Gastroesophageal sphincter (tissue), 4 donors: ENCODE measurements at regions not wholly inside any gene's neighbourhood (a gene's known extent, or its start where the extent isn't known, plus 50 kb on each side); places are given as distances from the start of the nearest gene placed in this dataset.

Experiments used
- ATAC-seq: fragments of 150-250 bp; one replicate; pipeline ENCODE4 v1.9.1; 2016; ENCODE audit warnings: mild to moderate bottlenecking, moderate library complexity
- H3K27ac ChIP-seq, 4 donors: fragments of 200-600 bp; sonication (generic) in 3 of 4; 1 replicate in 3 of 4; 2 replicates in 1 of 4; pipeline ENCODE4 v1.5.1; 2016 to 2019
- H3K27me3 ChIP-seq: fragments of 200-600 bp; sonication (generic); one replicate; pipeline ENCODE4 v1.5.1; 2019
- H3K36me3 ChIP-seq, 2 donors: fragments of 200-600 bp; sonication (generic); one replicate each; pipeline ENCODE4 v1.5.1; 2019; ENCODE audit warnings: control low read depth in 1 of 2
- H3K4me1 ChIP-seq, 3 donors: fragments of 200-600 bp; sonication (generic); 1 replicate in 2 of 3; 2 replicates in 1 of 3; pipeline ENCODE4 v1.5.1; 2016 to 2019; ENCODE audit warnings: control low read depth in 2 of 3
- H3K4me3 ChIP-seq, 2 donors: fragments of 200-600 bp; sonication (generic); one replicate each; pipeline ENCODE4 v1.5.1; 2019; ENCODE audit warnings: mild to moderate bottlenecking in 1 of 2, moderate library complexity in 1 of 2
- H3K9me3 ChIP-seq, 3 donors: fragments of 200-600 bp; sonication (generic); one replicate each; pipeline ENCODE4 v1.5.1; 2017 to 2019; ENCODE audit warnings: control low read depth in 2 of 3
- EP300 ChIP-seq: sonication (generic); formaldehyde crosslinking; IDR thresholded peaks from one replicate; pipeline ENCODE4 v1.6.1; 2017; ENCODE audit warnings: antibody characterized with exemption, mild to moderate bottlenecking
- POLR2A ChIP-seq, 2 donors: fragments of 450-650 bp; IDR thresholded peaks; one replicate each; pipeline ENCODE4 v1.6.1; 2017; ENCODE audit warnings: antibody characterized with exemption in 2 of 2, mild to moderate bottlenecking in 2 of 2, moderate library complexity in 1 of 2
- POLR2AphosphoS5 ChIP-seq: sonication (generic); formaldehyde crosslinking; IDR thresholded peaks from one replicate; pipeline ENCODE4 v1.6.1; 2017; ENCODE audit warnings: antibody characterized with exemption
- WGBS, 2 donors: methylation state at CpG; one replicate each; pipeline ENCODE4 v1.1.5; 2018; ENCODE audit warnings: low coverage in 1 of 2; 5-methylcytosine and 5-hydroxymethylcytosine counted together
- TF ChIP-seq, protein P1 (sequence below), 4 experiments: fragments of 200-600 bp in 2 of 4; fragments of 450-650 bp in 2 of 4; sonication (generic) in 1 of 4; IDR thresholded peaks; one replicate each; pipeline ENCODE4 v1.5.1; 2017 to 2019; ENCODE audit warnings: antibody characterized with exemption in 4 of 4, mild to moderate bottlenecking in 2 of 4, moderate library complexity in 2 of 4

DNA sequence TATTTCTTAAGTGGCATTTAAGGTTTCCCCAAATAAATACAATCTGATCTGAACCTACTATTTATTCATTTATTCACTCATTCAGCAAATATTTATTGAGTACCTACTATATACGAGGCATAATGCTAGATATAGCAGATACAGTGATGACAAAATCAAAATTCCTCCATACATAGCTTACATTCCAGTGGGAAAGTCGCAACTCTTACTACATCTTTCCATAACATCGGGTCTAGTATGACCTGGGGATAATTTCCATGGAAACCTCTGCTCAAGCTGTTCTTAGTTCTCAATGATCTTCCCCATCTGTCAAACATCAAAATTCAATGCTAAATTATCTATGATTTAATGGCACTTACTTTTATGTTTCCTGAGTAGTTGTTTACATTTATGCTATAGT lies 70.8 kb upstream of the PRKACB start:
- Histone ChIP-seq H3K4me3 (no peak overlapping the region), H3K36me3 (no peaks in the 10 kb centered on the region), H3K4me1 (peaks cover 0 to 15% (median 3%) of the 10 kb centered on the region in 3 donors), H3K9me3 (no peaks in the 10 kb centered on the region), H3K27ac (no peak overlapping the region), H3K27me3 (no peaks in the 10 kb centered on the region)
- no peak for TF ChIP-seq POLR2AphosphoS5
- TF ChIP-seq POLR2A (IDR thresholded peaks at IDR 0.05): no peak
- TF ChIP-seq, protein P1, sequence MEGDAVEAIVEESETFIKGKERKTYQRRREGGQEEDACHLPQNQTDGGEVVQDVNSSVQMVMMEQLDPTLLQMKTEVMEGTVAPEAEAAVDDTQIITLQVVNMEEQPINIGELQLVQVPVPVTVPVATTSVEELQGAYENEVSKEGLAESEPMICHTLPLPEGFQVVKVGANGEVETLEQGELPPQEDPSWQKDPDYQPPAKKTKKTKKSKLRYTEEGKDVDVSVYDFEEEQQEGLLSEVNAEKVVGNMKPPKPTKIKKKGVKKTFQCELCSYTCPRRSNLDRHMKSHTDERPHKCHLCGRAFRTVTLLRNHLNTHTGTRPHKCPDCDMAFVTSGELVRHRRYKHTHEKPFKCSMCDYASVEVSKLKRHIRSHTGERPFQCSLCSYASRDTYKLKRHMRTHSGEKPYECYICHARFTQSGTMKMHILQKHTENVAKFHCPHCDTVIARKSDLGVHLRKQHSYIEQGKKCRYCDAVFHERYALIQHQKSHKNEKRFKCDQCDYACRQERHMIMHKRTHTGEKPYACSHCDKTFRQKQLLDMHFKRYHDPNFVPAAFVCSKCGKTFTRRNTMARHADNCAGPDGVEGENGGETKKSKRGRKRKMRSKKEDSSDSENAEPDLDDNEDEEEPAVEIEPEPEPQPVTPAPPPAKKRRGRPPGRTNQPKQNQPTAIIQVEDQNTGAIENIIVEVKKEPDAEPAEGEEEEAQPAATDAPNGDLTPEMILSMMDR (IDR thresholded peaks at IDR 0.05): no peak
- no peak for TF ChIP-seq EP300
- 89 to 93% methylated on average over 3 of the region's 3 CpGs for WGBS, 2 donors
- no peak for ATAC-seq

DNA sequence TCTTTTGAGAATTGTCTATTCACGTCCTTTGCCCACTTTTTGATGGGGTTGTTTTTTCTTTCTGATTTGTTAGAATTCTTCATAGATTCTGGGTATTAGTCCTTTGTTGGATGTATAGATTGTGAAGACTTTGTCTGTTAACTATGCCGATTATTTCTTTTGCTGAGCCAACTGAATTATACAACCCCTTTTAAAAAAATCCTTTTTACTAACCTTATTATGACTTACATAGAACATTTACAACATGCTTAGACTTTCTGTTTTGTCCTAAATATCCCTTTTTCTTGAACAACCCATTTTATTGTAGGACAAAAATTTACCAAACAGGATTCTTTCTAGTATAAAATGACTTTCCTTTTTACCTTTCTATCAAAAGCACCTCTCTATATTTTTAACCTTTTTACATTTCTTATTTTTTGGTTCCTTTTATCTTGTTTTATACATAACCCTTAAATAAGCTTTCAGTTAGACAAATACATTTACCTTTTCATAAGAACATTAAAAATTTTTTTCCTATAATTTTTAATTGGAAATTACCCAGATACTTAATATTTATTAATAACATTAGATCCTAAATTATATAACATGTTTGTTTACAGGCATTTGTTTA lies 70.4 kb upstream of the TTLL7 start:
- TF ChIP-seq EP300 (no peak), POLR2A (IDR thresholded peaks at IDR 0.05) (no peak), POLR2AphosphoS5 (no peak)
- TF ChIP-seq, protein P1 (IDR thresholded peaks at IDR 0.05): no peak
- Histone ChIP-seq H3K36me3 (no peaks in the 10 kb centered on the region), H3K9me3 (no peaks in the 10 kb centered on the region), H3K4me1 (no peaks in the 10 kb centered on the region), H3K4me3 (no peak overlapping the region), H3K27ac (no peak overlapping the region), H3K27me3 (no peaks in the 10 kb centered on the region)
- ATAC-seq: no peak
- WGBS, 2 donors: 94 to 96% methylated on average over 2 of the region's 2 CpGs

GRCh38 chr1:84062496-84062895 lies 63.6 kb upstream of the TTLL7 start:
- WGBS, 2 donors: 80 to 91% methylated on average over 1 of the region's 1 CpG
- no peaks in the 10 kb centered on the region for H3K4me1 ChIP-seq
- no peak overlapping the region for H3K27ac ChIP-seq
- no peaks in the 10 kb centered on the region for H3K9me3 ChIP-seq
- TF ChIP-seq POLR2A (IDR thresholded peaks at IDR 0.05) (no peak), POLR2AphosphoS5 (no peak), EP300 (no peak)
- TF ChIP-seq, protein P1 (IDR thresholded peaks at IDR 0.05): no peak
- H3K36me3 ChIP-seq: no peaks in the 10 kb centered on the region
- no peaks in the 10 kb centered on the region for H3K27me3 ChIP-seq
- ATAC-seq: no peak
- H3K4me3 ChIP-seq: no peak overlapping the region

GRCh38 chr1:84061336-84061735 lies 62.4 kb upstream of the TTLL7 start:
- no peak for ATAC-seq
- Histone ChIP-seq H3K27ac (no peak overlapping the region), H3K27me3 (no peaks in the 10 kb centered on the region), H3K9me3 (no peaks in the 10 kb centered on the region), H3K4me1 (no peaks in the 10 kb centered on the region), H3K4me3 (no peak overlapping the region), H3K36me3 (no peaks in the 10 kb centered on the region)
- TF ChIP-seq POLR2AphosphoS5 (no peak), EP300 (no peak), POLR2A (IDR thresholded peaks at IDR 0.05) (no peak)
- TF ChIP-seq, protein P1 (IDR thresholded peaks at IDR 0.05): no peak
- 61 to 76% methylated on average over 2 of the region's 2 CpGs for WGBS, 2 donors

GRCh38 chr1:84060781-84061180 lies 61.8 kb upstream of the TTLL7 start:
- Histone ChIP-seq H3K9me3 (no peaks in the 10 kb centered on the region), H3K27me3 (no peaks in the 10 kb centered on the region), H3K4me3 (no peak overlapping the region), H3K27ac (no peak overlapping the region), H3K36me3 (no peaks in the 10 kb centered on the region), H3K4me1 (no peaks in the 10 kb centered on the region)
- TF ChIP-seq POLR2AphosphoS5: no peak
- no peak for TF ChIP-seq EP300
- TF ChIP-seq POLR2A (IDR thresholded peaks at IDR 0.05): no peak
- TF ChIP-seq, protein P1 (IDR thresholded peaks at IDR 0.05): no peak
- ATAC-seq: no peak
- WGBS, 2 donors: 36 to 58% methylated on average over 2 of the region's 2 CpGs
